ENCODE measurements at regions not wholly inside any gene's neighbourhood (a gene's known extent, or its start where the extent isn't known, plus 50 kb on each side); places are given as distances from the start of the nearest gene placed in this dataset.

GRCh38 chr9:8262625-8263622, 463.3 kb upstream of the DMAC1 start:
- Histone ChIP-seq H3K36me3 (ENCODE audit: control insufficient read depth in 2 of 3, insufficient read depth in 3 of 3, low read length in 3 of 3) (no peaks in the 10 kb centered on the region), H3K4me3 (ENCODE audit: low read length) (no peak overlapping the region), H3K4me1 (ENCODE audit: control insufficient read depth in 2 of 2, insufficient read depth in 2 of 2, low read length in 2 of 2) (no peaks in the 10 kb centered on the region), H3K27me3 (ENCODE audit: control insufficient read depth in 2 of 2, insufficient read depth in 2 of 2, low read length in 2 of 2) (no peaks in the 10 kb centered on the region), H3K9me3 (ENCODE audit: control insufficient read depth in 2 of 3, low read length in 3 of 3) (no peaks in the 10 kb centered on the region), H3K27ac (ENCODE audit: low read depth, low read length) (no peak overlapping the region)
- CTCF ChIA-PET = no interaction called here
- H3K4me3 Mint-ChIP-seq = no peak overlapping the region
- DNase-seq (no peak), ATAC-seq (no peak)
- H3K27me3 Mint-ChIP-seq = peaks cover 0 to 8% (median 3%) of the 10 kb centered on the region in 5 donors
- H3K4me1 Mint-ChIP-seq = peaks cover 0 to 2% (median 0%) of the 10 kb centered on the region in 7 donors
- no peaks in the 10 kb centered on the region for H3K9me3 Mint-ChIP-seq
- POLR2A ChIA-PET = no interaction called here
- intact Hi-C loops (cut with micrococcal nuclease) = no loop called here
- H3K36me3 Mint-ChIP-seq = no peaks in the 10 kb centered on the region
- H3K27ac Mint-ChIP-seq = no peak overlapping the region

- Mint-ChIP-seq H3K27ac (no peak overlapping the region), H3K27me3 (peaks cover 0 to 8% (median 3%) of the 10 kb centered on the region in 5 donors), H3K4me3 (no peak overlapping the region), H3K9me3 (no peaks in the 10 kb centered on the region), H3K36me3 (no peaks in the 10 kb centered on the region), H3K4me1 (peaks cover 0 to 2% (median 0%) of the 10 kb centered on the region in 7 donors)
- ChIA-PET POLR2A (no interaction called here), CTCF (no interaction called here)
- Histone ChIP-seq H3K4me1 (ENCODE audit: control insufficient read depth in 2 of 2, insufficient read depth in 2 of 2, low read length in 2 of 2) (no peaks in the 10 kb centered on the region), H3K4me3 (ENCODE audit: low read length) (no peak overlapping the region), H3K27ac (ENCODE audit: low read depth, low read length) (no peak overlapping the region), H3K36me3 (ENCODE audit: control insufficient read depth in 2 of 3, insufficient read depth in 3 of 3, low read length in 3 of 3) (no peaks in the 10 kb centered on the region), H3K27me3 (ENCODE audit: control insufficient read depth in 2 of 2, insufficient read depth in 2 of 2, low read length in 2 of 2) (no peaks in the 10 kb centered on the region), H3K9me3 (ENCODE audit: control insufficient read depth in 2 of 3, low read length in 3 of 3) (no peaks in the 10 kb centered on the region)
- intact Hi-C loops (cut with micrococcal nuclease) = no loop called here
- ATAC-seq = no peak
- DNase-seq = no peak
These were observed 462.2 kb upstream of the DMAC1 start for GRCh38 chr9:8261737-8262136.

- H3K4me1 Mint-ChIP-seq = peaks cover 0 to 2% (median 0%) of the 10 kb centered on the region in 7 donors
- Histone ChIP-seq H3K36me3 (ENCODE audit: control insufficient read depth in 2 of 3, insufficient read depth in 3 of 3, low read length in 3 of 3) (no peaks in the 10 kb centered on the region), H3K27ac (ENCODE audit: low read depth, low read length) (no peak overlapping the region), H3K9me3 (ENCODE audit: control insufficient read depth in 2 of 3, low read length in 3 of 3) (no peaks in the 10 kb centered on the region), H3K27me3 (ENCODE audit: control insufficient read depth in 2 of 2, insufficient read depth in 2 of 2, low read length in 2 of 2) (no peaks in the 10 kb centered on the region), H3K4me3 (ENCODE audit: low read length) (no peak overlapping the region), H3K4me1 (ENCODE audit: control insufficient read depth in 2 of 2, insufficient read depth in 2 of 2, low read length in 2 of 2) (no peaks in the 10 kb centered on the region)
- DNase-seq (no peak), ATAC-seq (no peak)
- no peak overlapping the region for H3K4me3 Mint-ChIP-seq
- H3K27me3 Mint-ChIP-seq = peaks cover 0 to 9% (median 2%) of the 10 kb centered on the region in 5 donors
- H3K36me3 Mint-ChIP-seq = no peaks in the 10 kb centered on the region
- intact Hi-C loops (cut with micrococcal nuclease) = no loop called here
- peaks cover 0 to 2% (median 0%) of the 10 kb centered on the region in 11 donors for H3K9me3 Mint-ChIP-seq
- CTCF ChIA-PET = no interaction called here
- no peak overlapping the region for H3K27ac Mint-ChIP-seq
- POLR2A ChIA-PET = no interaction called here
These were observed 459.4 kb upstream of the DMAC1 start for GRCh38 chr9:8259028-8259427.

GRCh38 chr9:8256880-8257279, 457.3 kb upstream of the DMAC1 start:
- H3K27me3 ChIP-seq (ENCODE audit: control insufficient read depth in 2 of 2, insufficient read depth in 2 of 2, low read length in 2 of 2) = no peaks in the 10 kb centered on the region
- ATAC-seq (no peak), DNase-seq (no peak)
- Mint-ChIP-seq H3K4me3 (no peak overlapping the region), H3K9me3 (peaks cover 0 to 2% (median 0%) of the 10 kb centered on the region in 11 donors), H3K27me3 (peaks cover 0 to 18% (median 2%) of the 10 kb centered on the region in 5 donors), H3K36me3 (no peaks in the 10 kb centered on the region), H3K4me1 (peaks cover 0 to 1% (median 0%) of the 10 kb centered on the region in 7 donors), H3K27ac (no peak overlapping the region)
- intact Hi-C loops (cut with micrococcal nuclease) = no loop called here
- no peaks in the 10 kb centered on the region for H3K36me3 ChIP-seq (ENCODE audit: control insufficient read depth in 2 of 3, insufficient read depth in 3 of 3, low read length in 3 of 3)
- POLR2A ChIA-PET = no interaction called here
- CTCF ChIA-PET = no interaction called here
- H3K4me1 ChIP-seq (ENCODE audit: control insufficient read depth in 2 of 2, insufficient read depth in 2 of 2, low read length in 2 of 2) = no peaks in the 10 kb centered on the region
- H3K27ac ChIP-seq (ENCODE audit: low read depth, low read length) = no peak overlapping the region
- H3K4me3 ChIP-seq (ENCODE audit: low read length) = no peak overlapping the region
- H3K9me3 ChIP-seq (ENCODE audit: control insufficient read depth in 2 of 3, low read length in 3 of 3) = no peaks in the 10 kb centered on the region

- Mint-ChIP-seq H3K36me3 (no peaks in the 10 kb centered on the region), H3K9me3 (peaks cover 0 to 2% (median 0%) of the 10 kb centered on the region in 11 donors), H3K27me3 (peaks cover 0 to 18% (median 2%) of the 10 kb centered on the region in 5 donors), H3K27ac (no peak overlapping the region), H3K4me3 (no peak overlapping the region), H3K4me1 (no peaks in the 10 kb centered on the region)
- H3K4me3 ChIP-seq (ENCODE audit: low read length) = no peak overlapping the region
- ChIA-PET POLR2A (no interaction called here), CTCF (no interaction called here)
- H3K4me1 ChIP-seq (ENCODE audit: control insufficient read depth in 2 of 2, insufficient read depth in 2 of 2, low read length in 2 of 2) = no peaks in the 10 kb centered on the region
- intact Hi-C loops (cut with micrococcal nuclease) = no loop called here
- DNase-seq (no peak), ATAC-seq (no peak)
- H3K9me3 ChIP-seq (ENCODE audit: control insufficient read depth in 2 of 3, low read length in 3 of 3) = no peaks in the 10 kb centered on the region
- no peaks in the 10 kb centered on the region for H3K36me3 ChIP-seq (ENCODE audit: control insufficient read depth in 2 of 3, insufficient read depth in 3 of 3, low read length in 3 of 3)
- H3K27me3 ChIP-seq (ENCODE audit: control insufficient read depth in 2 of 2, insufficient read depth in 2 of 2, low read length in 2 of 2) = no peaks in the 10 kb centered on the region
- H3K27ac ChIP-seq (ENCODE audit: low read depth, low read length) = no peak overlapping the region
These were observed 456.3 kb upstream of the DMAC1 start for GRCh38 chr9:8255850-8256249.

GRCh38 chr9:8254541-8254940, 455.0 kb upstream of the DMAC1 start:
- peaks cover 0 to 2% (median 0%) of the 10 kb centered on the region in 11 donors for H3K9me3 Mint-ChIP-seq
- no peaks in the 10 kb centered on the region for H3K4me1 ChIP-seq (ENCODE audit: control insufficient read depth in 2 of 2, insufficient read depth in 2 of 2, low read length in 2 of 2)
- no peaks in the 10 kb centered on the region for H3K9me3 ChIP-seq (ENCODE audit: control insufficient read depth in 2 of 3, low read length in 3 of 3)
- no peaks in the 10 kb centered on the region for H3K36me3 Mint-ChIP-seq
- no peak overlapping the region for H3K4me3 Mint-ChIP-seq
- POLR2A ChIA-PET = no interaction called here
- DNase-seq (no peak), ATAC-seq (no peak)
- H3K27ac Mint-ChIP-seq = no peak overlapping the region
- CTCF ChIA-PET = interaction anchor here (0.6 kb wide), 1 partner anchor 41 kb away, joined by 3 read pairs; no protein-coding TSS in a partner anchor
- H3K27ac ChIP-seq (ENCODE audit: low read depth, low read length) = no peak overlapping the region
- H3K27me3 Mint-ChIP-seq = peaks cover 0 to 18% (median 2%) of the 10 kb centered on the region in 5 donors
- no peaks in the 10 kb centered on the region for H3K27me3 ChIP-seq (ENCODE audit: control insufficient read depth in 2 of 2, insufficient read depth in 2 of 2, low read length in 2 of 2)
- H3K36me3 ChIP-seq (ENCODE audit: control insufficient read depth in 2 of 3, insufficient read depth in 3 of 3, low read length in 3 of 3) = no peaks in the 10 kb centered on the region
- H3K4me1 Mint-ChIP-seq = no peaks in the 10 kb centered on the region
- no peak overlapping the region for H3K4me3 ChIP-seq (ENCODE audit: low read length)
- intact Hi-C loops (cut with micrococcal nuclease) = no loop called here

- Histone ChIP-seq H3K4me1 (ENCODE audit: control insufficient read depth in 2 of 2, insufficient read depth in 2 of 2, low read length in 2 of 2) (no peaks in the 10 kb centered on the region), H3K27me3 (ENCODE audit: control insufficient read depth in 2 of 2, insufficient read depth in 2 of 2, low read length in 2 of 2) (no peaks in the 10 kb centered on the region), H3K27ac (ENCODE audit: low read depth, low read length) (no peak overlapping the region), H3K36me3 (ENCODE audit: control insufficient read depth in 2 of 3, insufficient read depth in 3 of 3, low read length in 3 of 3) (no peaks in the 10 kb centered on the region), H3K9me3 (ENCODE audit: control insufficient read depth in 2 of 3, low read length in 3 of 3) (no peaks in the 10 kb centered on the region), H3K4me3 (ENCODE audit: low read length) (no peak overlapping the region)
- ATAC-seq (no peak), DNase-seq (no peak)
- Mint-ChIP-seq H3K27ac (no peak overlapping the region), H3K27me3 (peaks cover 0 to 23% (median 4%) of the 10 kb centered on the region in 5 donors), H3K4me3 (no peak overlapping the region), H3K9me3 (peaks cover 0 to 6% (median 0%) of the 10 kb centered on the region in 11 donors), H3K4me1 (no peaks in the 10 kb centered on the region), H3K36me3 (no peaks in the 10 kb centered on the region)
- ChIA-PET CTCF (interaction anchor here (0.5 kb wide), 1 partner anchor 128 kb away, joined by 3 read pairs; no protein-coding TSS in a partner anchor), POLR2A (no interaction called here)
- intact Hi-C loops (cut with micrococcal nuclease) = no loop called here
These were observed 452.9 kb upstream of the DMAC1 start for GRCh38 chr9:8252445-8252844.
